Activated CD8-positive, alpha-beta memory T cell treated with anti-CD3 and anti-CD28 coated beads for 48 hours (primary cell): ENCODE measurements at regions not wholly inside any gene's neighbourhood (a gene's known extent, or its start where the extent isn't known, plus 50 kb on each side); places are given as distances from the start of the nearest gene placed in this dataset.

ENCODE experiments used
- DNase-seq, 3 experiments: peaks; one replicate each; pipeline ENCODE4 v3.0.0-alpha.2; 2020; ENCODE audit warnings: low read depth in 2 of 3, low spot score in 2 of 3

GRCh38 chr22:27193636-27194035, 536.2 kb downstream of the MIAT start:
- no peak for DNase-seq

GRCh38 chr22:27194096-27194748, 536.8 kb downstream of the MIAT start:
- no peak for DNase-seq

- no peak for DNase-seq
Observed at GRCh38 chr22:27195094-27195493, 537.7 kb downstream of the MIAT start.

- no peak for DNase-seq
Observed at GRCh38 chr22:27195494-27195893, 538.1 kb downstream of the MIAT start.

- DNase-seq: no peak
Observed at GRCh38 chr22:27196606-27197005, 539.2 kb downstream of the MIAT start.

GRCh38 chr22:27197052-27197451, 539.7 kb downstream of the MIAT start:
- no peak for DNase-seq

- no peak for DNase-seq
Observed at GRCh38 chr22:27197618-27198017, 540.2 kb downstream of the MIAT start.

- DNase-seq: no peak
Observed at GRCh38 chr22:27198518-27199035, 541.2 kb downstream of the MIAT start.

GRCh38 chr22:27199354-27199753, 542.0 kb downstream of the MIAT start:
- no peak for DNase-seq

GRCh38 chr22:27201276-27201675, 543.9 kb downstream of the MIAT start:
- no peak for DNase-seq

GRCh38 chr22:27201741-27202140, 544.4 kb downstream of the MIAT start:
- no peak for DNase-seq

- DNase-seq: no peak
Observed at GRCh38 chr22:27203276-27203660, 545.9 kb downstream of the MIAT start.

- DNase-seq: no peak
Observed at GRCh38 chr22:27204280-27204679, 546.9 kb downstream of the MIAT start.

- no peak for DNase-seq
Observed at GRCh38 chr22:27204817-27205216, 547.4 kb downstream of the MIAT start.

- no peak for DNase-seq
Observed at GRCh38 chr22:27205492-27206373, 548.3 kb downstream of the MIAT start.

- DNase-seq: no peak
Observed at GRCh38 chr22:27206374-27207133, 549.2 kb downstream of the MIAT start.

- no peak for DNase-seq
Observed at GRCh38 chr22:27207266-27207665, 549.9 kb downstream of the MIAT start.

- DNase-seq: no peak
Observed at GRCh38 chr22:27207907-27208306, 550.5 kb downstream of the MIAT start.

GRCh38 chr22:27210111-27210730, 552.8 kb downstream of the MIAT start:
- DNase-seq: no peak

- DNase-seq: no peak
Observed at GRCh38 chr22:27212102-27212501, 554.7 kb downstream of the MIAT start.

GRCh38 chr22:27212617-27213177, 555.3 kb downstream of the MIAT start:
- no peak for DNase-seq
